Posterior vena cava (tissue), 2 donors: ENCODE measurements at regions not wholly inside any gene's neighbourhood (a gene's known extent, or its start where the extent isn't known, plus 50 kb on each side); places are given as distances from the start of the nearest gene placed in this dataset.
A peak's percentile ranks its signal among the peaks of the same experiment; 100 is the strongest.

ENCODE experiments used
- DNase-seq: peaks from one replicate; pipeline ENCODE4 v3.0.0-alpha.2; 2020; ENCODE audit warnings: low spot score
- intact Hi-C, 2 donors: fragments of 100-400 bp; cut with DNase I; formaldehyde crosslinking; loops; one replicate each; pipeline versions ENCODE4 v1.14.1 to v1.14.2; 2022 to 2023
- donor health status: DM: yes; HTN: yes; CAD: no.
- donor health status: DM: yes; HTN: yes; CAD: no.

DNA sequence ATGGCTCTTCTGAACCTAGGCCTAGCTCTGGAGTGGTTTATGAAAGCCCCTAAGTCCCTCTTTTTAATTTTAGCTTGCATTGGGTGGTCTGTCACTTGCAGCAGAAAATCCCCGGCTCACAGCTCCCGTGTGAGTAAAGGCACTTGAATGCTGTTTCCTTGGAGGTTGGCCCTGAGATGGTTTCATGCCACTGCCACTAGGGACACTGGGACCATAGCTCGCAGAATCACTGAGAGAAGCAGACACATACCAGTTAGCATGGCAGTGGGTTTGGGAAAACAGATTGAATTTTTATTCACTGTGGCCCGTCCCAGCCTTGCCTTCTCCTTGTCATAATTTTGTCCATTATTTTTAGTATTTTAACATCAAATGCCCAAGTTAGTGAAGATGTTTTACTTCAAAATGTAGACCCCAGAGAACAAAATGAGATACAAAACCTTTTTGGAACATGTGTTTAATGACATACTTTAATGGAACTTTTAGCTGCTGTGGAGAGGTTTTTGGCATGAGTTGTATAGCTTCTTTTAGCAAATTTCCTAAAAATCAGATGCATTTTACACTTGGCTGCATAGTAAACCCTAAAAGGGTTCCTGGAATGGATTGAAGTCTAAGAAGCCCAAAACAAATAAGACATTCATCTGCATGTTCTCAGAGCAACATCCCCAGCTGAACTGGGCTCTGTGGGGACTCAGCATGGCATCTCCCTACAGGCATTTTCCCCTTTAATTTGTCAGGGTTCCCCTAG lies 259.7 kb upstream of the PITRM1 start:
- peak; percentile 22 for DNase-seq
- intact Hi-C loops = no loop called here

DNA sequence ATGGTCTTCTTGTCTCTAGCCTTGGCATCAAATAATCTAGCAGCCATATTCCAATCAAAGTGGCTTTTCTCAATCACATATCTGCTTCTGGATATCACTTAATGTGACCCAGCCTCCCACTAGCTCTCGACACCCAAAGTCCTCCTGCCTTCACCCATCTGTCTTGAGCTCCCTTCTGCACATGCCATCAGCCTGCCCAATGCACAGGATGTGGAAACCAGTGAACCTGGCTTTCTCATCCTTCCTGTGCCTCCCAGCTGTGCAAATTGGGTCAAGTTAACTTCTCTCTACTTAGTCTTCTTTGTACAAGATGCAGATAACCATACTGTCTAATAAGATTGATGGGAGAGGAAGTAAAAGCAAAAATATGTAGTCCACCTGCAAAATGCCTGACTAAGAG lies 257.9 kb upstream of the PITRM1 start:
- intact Hi-C loops = no loop called here
- no peak for DNase-seq

DNA sequence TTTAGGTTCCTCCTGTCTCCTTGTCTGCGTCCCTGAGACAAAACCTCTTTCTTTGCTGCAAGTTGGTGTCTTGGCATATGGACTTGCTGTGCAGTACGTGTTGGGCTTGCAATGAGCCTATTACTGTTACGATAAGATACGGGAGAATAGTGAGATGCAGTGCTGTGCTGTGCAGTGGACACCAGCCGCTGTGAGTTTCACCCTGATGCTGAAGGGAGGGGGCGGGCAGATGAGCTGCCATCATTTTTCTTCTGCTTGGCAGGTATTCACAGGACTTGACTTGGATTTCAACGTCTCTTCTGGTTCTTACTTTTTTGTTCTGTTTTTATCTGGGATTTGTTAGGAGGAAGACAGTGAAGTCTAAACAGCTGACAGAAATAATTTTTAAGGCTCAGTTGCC lies 257.1 kb upstream of the PITRM1 start:
- DNase-seq = no peak
- intact Hi-C loops = no loop called here

DNA sequence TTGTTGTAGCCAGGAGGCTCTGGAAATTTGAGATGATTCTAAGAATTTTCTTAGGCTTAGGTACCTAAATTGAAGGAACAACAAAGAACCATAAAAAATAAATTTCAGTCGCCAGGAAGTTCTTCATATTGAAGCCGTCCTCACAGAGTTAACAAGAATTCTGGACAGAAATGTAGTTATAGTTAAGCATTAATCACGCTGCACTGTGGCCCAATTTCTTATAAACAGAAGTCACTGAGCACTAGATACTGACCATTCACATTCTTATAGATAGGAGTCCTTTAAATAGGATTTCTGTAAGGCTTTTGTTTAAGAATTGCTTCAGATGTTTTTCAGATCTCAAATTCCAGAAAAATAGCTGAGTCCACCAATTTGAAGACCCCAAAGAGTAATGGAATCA lies 256.2 kb upstream of the PITRM1 start:
- intact Hi-C loops = no loop called here
- DNase-seq = no peak

DNA sequence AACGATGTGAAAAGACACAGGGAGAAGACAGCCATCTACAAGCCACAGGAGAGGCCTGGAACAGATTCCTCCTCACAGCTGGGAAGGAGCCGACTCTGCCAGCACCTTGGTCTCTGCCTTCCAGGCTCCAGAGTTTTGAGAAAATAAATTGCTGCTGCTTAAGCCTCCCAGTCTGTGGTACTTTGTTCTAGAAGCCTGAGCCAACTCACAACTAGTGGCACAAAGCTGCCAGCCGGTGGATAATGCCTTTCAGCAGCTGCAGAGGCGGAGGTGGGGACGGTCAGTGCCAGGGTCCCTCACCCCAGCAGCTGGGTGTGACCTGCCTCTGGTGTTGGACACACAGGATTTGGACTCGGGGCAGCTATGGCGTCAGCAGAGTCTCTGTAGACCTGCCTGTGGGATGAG lies 255.4 kb upstream of the PITRM1 start:
- intact Hi-C loops = no loop called here
- DNase-seq = no peak

DNA sequence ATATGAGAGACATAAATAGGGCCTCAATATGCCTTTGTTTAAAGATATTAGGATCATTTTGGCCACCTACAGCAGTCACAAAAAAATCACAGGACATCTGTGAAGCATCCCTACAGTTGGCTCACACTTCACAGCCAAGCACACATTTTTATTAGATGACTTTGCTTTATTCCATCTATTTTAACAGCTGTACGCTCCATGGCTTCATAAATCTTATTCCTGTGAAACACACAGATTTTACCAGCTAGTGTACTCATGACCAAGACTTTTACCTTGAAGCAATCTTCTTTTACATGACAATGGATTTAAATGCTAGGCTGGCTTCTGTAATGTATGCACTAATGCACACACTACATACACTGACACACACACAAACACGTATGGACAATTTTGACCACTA lies 254.8 kb upstream of the PITRM1 start:
- DNase-seq = no peak
- intact Hi-C loops = no loop called here

DNA sequence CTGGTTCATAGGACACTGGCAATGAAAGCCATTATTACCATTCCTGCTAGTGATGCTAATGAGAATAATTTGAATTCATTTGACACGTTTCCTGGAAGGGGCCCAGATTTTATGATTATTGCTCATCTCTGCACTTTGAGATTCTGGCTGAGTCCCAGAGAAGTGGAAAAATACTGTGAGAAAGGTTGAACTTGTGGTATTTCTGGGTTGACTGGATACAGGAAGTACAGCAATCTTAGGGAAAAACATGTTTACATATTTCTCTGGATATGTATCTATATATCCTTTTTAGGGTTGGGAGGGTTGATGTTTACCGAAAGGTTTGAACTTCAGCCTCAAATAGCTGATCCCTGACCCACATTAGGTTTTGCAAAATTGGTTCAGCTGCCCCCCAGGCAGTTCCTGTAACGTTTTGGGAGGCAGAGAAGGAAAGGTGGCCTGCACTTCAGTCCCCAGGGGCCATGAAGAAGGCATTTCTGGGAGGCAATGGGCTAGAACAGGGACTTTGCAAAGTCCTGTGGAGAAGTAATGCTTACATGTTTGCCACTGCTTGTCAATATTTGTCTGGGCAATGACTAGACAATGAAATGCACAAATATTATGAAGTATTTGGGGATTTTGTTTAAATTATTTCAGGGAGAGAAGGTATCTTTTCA lies 253.7 kb upstream of the PITRM1 start:
- intact Hi-C loops = no loop called here
- no peak for DNase-seq

DNA sequence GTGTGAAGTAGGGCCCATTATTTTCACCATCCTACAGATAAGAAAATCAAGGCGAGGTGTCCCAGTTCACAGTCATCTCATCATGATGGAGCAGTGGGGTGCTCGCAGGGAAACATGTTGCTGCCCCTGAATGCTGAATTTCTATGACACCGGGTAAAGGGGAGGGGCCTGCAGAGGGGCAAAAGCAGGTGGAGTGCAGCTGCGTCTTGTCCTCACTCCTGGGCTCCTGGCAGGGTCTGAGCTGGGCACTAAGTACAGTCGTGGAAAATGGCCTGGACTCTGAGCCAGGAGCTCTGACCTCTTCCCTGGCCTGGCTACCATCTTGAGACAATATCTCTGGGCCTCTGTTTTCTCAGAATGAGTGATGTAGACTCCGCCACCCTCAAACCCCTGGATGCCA lies 253.1 kb upstream of the PITRM1 start:
- intact Hi-C loops = no loop called here
- no peak for DNase-seq

DNA sequence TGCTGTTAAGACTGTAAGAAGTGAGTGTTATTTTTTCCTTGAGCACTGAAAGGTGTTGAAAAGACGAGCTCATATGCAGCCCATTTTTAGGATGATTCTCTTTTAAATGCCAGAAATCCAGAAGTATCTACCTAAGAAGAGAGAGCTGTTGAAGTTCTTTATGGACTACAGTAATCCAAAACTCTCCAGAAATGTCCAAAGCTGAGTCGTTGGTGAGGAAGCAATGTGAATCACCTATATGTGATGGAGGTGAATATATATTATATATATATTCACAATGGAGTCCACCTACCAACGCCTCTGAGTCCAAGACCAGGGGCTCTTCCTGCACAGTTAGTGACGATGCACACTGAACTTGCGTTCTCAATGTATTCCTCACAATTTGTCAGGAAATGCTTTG lies 252.7 kb upstream of the PITRM1 start:
- intact Hi-C loops = no loop called here
- no peak for DNase-seq

DNA sequence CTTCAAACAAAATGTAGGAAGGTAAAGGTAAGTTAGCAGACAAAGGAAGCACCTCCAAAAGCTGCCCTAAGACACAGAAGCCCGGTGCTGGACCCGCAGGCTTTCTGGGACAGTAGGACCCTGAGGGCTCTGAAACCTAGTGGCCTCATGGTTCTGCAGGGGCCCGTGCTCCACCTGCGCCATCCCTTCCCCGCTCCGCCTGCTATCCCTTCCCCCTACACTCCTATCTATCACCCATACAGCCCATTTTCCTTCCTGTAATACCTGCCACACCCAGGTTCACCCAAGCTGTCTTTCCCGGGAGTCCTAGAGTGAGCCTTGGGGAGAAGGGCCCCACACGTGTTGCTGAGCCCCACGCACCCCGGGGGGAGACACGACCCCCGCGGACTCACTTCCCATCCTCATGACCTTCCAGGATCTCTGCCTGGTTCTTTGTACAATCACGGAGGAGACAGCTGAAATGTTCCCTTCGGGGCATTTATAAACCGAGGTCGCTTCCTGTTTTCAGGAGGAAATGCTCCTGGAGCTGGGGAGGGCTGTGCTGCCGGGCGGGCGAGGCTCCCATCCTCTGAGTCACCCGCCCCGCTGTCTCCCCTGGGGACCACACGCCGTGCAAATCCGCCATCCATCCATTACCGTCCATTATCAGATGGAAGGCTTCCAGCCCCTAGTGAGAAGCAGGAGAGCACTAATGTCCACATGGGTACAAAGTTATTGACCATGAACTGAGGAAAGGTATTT lies 251.7 kb upstream of the PITRM1 start:
- no peak for DNase-seq
- intact Hi-C loops = no loop called here

DNA sequence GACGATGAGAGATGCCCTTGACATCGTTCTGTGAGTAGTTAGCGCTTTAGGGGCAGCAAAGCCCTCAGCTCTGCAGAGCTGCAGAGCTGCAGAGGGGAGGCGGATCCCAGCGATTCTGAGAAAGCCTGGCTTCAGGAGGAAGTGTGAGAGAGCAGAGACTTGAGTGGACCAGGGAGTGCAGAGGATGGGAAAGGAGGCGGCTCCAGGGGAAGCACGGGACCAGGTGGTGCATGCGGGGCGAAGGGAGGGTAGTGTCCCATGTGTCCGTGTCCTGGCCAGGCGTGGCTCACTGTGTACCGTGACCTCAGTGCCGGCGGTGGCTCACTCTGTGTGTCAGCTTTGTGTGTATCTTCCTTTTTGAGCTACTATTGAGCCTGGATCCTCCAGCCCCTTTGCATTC lies 250.8 kb upstream of the PITRM1 start:
- intact Hi-C loops = no loop called here
- no peak for DNase-seq

DNA sequence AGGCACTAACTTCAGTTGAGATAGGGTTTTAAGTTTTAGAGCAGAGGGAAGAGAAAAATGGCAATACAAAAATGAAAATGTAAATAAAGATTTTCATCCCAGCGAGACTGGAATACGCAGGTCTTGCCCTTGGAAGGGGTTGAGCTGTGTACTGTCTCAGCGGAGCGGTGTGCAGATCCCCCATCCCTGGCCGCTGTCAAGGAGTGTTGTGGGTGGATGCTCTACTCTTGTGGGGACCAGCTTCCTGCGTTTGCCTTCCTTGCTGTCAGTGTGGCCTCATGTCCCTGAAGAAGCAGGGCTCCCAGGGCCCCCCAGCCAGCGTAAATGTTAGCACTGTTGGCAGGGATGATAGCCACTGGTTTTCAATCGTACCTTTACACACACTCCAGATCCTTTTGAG lies 249.7 kb upstream of the PITRM1 start:
- intact Hi-C loops = no loop called here
- no peak for DNase-seq

DNA sequence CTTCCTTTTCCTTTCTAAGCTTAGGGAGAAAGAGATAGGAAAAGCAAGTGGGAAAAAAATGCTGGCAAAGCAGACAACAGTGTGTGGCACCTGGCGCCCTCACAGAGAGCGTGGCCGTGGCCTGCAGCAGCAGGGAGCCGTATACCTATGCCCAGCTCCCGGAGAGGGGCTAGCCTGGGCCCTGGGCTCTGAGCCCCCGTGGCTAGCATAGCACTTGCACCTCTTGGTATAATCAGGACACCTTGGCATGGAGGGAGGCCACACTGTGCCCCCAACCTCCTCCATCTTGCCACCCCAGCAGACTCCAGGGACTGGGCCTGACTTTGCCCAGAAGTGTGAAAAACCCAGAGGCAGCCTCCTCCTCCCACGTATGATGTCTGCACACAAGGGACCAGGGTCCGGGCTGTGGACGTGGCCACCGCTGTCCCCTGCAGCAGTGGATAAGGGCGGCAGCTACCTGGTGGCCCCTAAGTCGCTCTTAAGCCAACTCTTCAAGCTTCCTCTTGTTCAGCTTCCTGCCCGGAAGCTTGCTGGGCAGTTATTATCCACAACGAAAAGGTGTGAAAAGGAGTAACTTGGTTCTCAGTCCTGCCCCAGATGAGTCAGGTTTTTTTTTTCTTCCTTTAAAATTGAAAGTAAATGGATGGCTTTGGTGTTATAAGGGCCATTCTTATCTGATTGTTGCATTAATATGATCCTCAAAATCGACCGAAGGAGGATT lies 249.1 kb upstream of the PITRM1 start:
- no peak for DNase-seq
- intact Hi-C loops = no loop called here

DNA sequence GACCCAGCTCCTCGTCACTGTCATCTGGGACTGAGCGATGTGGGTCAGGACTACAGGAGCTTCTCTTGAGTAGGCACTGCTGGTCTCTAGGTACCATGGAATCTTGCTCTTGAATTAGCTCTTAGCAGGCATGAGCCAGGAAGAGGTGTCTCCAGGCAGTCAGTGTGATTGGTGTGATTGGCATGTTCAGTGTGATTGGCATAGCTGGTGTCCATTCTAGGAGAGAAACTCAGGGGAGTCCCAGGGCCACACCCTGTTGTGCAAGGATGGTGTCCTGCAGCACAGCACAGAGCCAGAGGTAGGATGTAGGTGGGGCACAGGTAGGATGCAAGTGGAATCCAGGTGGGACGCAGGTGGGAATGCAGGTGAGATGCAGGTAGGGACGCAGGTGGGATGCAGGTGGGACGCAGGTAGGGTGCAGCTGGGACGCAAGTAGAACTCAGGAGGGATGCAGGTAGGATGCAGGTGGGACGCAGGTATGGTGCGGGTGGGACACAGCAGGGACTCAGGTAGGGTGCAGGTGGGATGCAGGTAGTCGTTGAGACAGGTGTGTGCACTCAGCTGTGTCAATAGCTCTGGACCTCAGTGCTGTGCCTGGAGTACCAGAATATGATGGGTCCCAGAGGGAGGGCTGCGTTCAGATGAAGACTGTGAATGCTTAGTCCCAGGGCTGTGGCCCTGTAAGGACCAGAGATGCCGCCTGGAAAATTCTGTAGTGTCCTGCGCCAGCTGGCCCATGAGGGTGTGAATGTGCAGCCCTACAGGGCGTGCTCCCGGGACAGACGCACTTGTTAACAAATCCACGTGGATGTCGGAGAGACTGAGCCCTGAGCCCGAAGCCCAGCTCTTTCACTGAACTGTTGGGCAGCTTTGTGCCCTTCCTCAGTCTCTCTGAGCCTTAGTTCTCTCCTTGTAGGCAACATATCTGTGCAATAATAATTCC lies 248.2 kb upstream of the PITRM1 start:
- DNase-seq = no peak
- intact Hi-C loops = no loop called here

DNA sequence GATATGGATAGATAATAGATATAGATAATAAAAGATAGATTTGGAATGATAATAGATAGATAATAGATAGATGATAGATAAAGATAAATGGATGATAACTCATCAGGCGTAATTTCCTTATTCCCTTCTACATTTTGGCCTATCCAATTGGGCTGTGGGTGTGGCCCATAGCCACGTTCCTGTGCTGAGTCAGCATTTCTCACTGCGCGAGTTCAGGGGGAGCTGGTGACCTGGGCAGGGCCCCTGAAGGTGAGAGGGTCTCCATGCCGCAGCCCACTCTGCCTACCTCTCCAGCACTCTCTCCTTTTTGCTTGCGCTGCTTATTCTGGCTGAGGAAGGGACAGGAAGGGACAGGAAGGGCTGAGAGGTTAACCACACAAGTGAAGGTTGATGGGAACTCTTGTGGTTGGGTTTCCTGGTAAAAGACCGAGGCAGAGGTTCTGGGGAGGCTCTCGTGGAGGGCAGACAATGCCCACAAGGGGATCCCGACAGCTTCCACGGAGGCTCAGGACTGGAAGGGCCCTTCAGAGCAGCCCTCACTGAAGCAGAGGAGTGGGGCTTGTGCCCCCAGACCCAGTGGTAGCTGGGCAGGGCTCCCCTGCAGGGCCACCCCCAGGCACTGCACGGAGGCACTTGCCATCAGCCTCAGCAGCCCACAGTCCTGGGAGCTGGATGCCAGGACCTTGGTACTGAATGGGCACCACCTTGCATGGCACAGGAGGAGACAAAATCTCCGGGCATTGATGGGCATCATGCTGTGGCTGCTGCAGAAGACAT lies 247.3 kb upstream of the PITRM1 start:
- no peak for DNase-seq
- intact Hi-C loops = no loop called here

DNA sequence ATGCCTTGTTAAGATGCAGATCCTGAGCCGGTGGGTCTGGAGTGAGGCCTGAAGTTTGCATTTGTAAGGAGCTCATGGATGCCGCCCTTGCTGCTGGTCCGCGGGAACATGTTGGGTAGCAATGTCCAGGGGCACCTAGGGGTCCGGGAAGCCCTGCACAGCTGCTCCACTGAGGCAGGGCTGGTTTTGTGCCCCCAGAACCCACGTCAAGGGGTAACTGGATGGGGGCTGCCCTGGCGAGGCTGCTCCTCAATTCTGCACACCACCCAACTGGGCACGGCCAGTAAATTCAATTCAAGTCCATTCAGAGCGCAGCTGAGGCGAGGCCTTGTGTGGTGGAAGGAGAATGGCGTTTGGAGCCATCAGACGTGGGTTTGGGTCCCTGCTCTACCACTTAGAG lies 246.3 kb upstream of the PITRM1 start:
- no peak for DNase-seq
- intact Hi-C loops = no loop called here

DNA sequence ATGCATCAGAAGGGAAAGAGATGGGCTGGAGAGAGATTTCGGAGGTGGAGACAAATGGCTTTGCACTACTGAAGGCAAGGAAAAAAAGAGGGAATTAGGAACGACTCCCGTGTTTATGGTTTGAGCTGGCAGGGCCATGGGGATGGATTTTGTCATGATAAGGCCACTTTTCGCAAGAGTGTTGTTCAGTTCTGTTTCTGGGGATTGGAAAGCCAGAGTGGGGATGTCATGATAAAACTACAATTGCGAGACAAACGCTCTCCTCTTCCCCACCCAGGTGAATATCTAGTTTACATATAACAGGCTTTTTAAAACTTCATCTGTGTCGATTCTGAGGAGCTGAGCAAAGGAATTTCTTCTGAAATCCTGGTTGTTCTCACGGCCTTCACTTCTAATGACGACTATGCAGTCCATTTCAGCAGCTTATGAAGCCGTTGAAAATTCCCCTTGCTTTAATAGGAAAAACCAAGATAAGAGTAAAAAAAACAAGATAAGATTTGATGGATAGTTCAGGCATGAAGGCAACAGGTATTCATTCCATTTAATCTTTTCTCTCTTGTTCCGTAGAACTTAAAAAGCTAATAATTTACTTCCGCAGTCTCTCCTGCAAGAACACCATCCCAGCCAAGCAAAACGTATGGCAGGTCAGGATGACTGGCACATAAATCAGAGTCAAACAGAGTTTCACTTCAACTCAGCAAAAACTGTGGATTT lies 245.6 kb upstream of the PITRM1 start:
- DNase-seq = no peak
- intact Hi-C loops = no loop called here

DNA sequence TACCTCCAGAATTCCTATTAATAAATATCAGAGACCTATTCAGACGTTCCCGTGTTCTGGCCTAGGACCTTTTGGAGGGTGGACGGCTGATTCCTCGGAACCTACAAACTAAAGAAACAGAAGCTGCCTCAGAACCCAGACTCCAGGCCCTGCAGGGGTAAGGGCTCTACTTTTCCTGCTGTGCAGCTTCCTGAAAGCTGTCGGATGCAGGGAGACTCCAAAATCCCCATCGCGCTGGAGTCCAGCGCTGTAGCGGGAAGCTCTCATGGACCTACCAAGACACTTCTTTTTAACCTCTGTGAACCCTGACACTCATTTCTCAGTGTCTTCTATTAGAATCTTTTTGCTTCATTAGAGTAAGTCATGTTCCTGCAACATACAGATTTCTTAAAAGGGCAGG lies 244.5 kb upstream of the PITRM1 start:
- intact Hi-C loops = no loop called here
- DNase-seq = no peak
